K562 (cell line): ENCODE measurements at regions not wholly inside any gene's neighbourhood (a gene's known extent, or its start where the extent isn't known, plus 50 kb on each side); places are given as distances from the start of the nearest gene placed in this dataset.

ENCODE experiments used
- ATAC-seq: fragments of 200-7000 bp; cut with Tn5 transposase; 3 replicates; pipeline ENCODE4 v1.9.1; 2020; ENCODE audit warnings: moderate library complexity
- BruUV-seq: library from RNA; stranded (reverse); fragments of 400-500 nt; replicated peaks from 2 replicates; lab custom pipeline; 2021; lab: Mats Ljungman, UMichigan
- CTCF ChIA-PET: fragments of 300-600 bp; formaldehyde crosslinking; extraction: SDS; loops from one replicate; lab custom pipeline; 2021; ENCODE audit warnings: low intra/inter-chr PET ratio; lab: Yijun Ruan, JAX
- POLR2A ChIA-PET: fragments of 300-600, 350-650 bp; sonication (Branson Sonifier 250); formaldehyde crosslinking; extraction: SDS; loops from one replicate; lab custom pipeline; 2021; ENCODE audit warnings: antibody characterized with exemption, inconsistent platforms; lab: Yijun Ruan, JAX
- DNase-seq, 4 experiments: peaks; one replicate each; pipeline versions ENCODE4 v3.0.0 to v3.0.0-alpha.2; 2011 to 2018; ENCODE audit warnings: low spot score in 3 of 4, mixed read lengths in 3 of 4; ENCODE audit errors: extremely low read depth in 1 of 4
- FAIRE-seq: peaks from 2 replicates; lab custom pipeline; 2011; peaks lifted over from hg19 to GRCh38; lab: Jason Lieb, UNC
- H2AFZ ChIP-seq: 2 replicates; pipeline ENCODE4 v1.6.0; 2011; ENCODE audit warnings: low read depth, low read length, control low read depth, inconsistent platforms
- H3K27ac ChIP-seq: fragments of 200-600 bp; 3 replicates; pipeline ENCODE4 v1.8.0; 2011; ENCODE audit warnings: low read depth, mild to moderate bottlenecking, control low read depth, inconsistent platforms, low read length, moderate library complexity, mixed read lengths; ENCODE audit errors: extremely low read depth
- H3K27me3 ChIP-seq, 2 experiments: fragments of 300-600 bp in 1 of 2; 2 replicates in 1 of 2; 3 replicates in 1 of 2; pipeline versions ENCODE4 v1.6.0 to v1.8.0; 2011; ENCODE audit warnings: inconsistent platforms in 2 of 2, low read length in 2 of 2, mild to moderate bottlenecking in 1 of 2, mixed read lengths in 1 of 2, moderate library complexity in 1 of 2; ENCODE audit not compliant: control insufficient read depth in 2 of 2, insufficient read depth in 2 of 2
- H3K36me3 ChIP-seq: fragments of 300-600 bp; 3 replicates; pipeline ENCODE4 v1.8.0; 2011; ENCODE audit warnings: mild to moderate bottlenecking, low read length, inconsistent platforms; ENCODE audit not compliant: control insufficient read depth, insufficient read depth
- H3K4me1 ChIP-seq, 2 experiments: fragments of 200-600 bp in 1 of 2; replicated peaks in 1 of 2; 2 replicates in 1 of 2; 3 replicates in 1 of 2; pipeline versions ENCODE4 v1.5.1 to v1.8.0; 2011; ENCODE audit warnings: inconsistent platforms in 2 of 2, low read length in 2 of 2, mild to moderate bottlenecking in 1 of 2, mixed read lengths in 1 of 2, moderate library complexity in 1 of 2; ENCODE audit not compliant: control insufficient read depth in 2 of 2, insufficient read depth in 2 of 2
- H3K4me2 ChIP-seq: 2 replicates; pipeline ENCODE4 v1.6.1; 2011; ENCODE audit warnings: low read length, control low read depth, inconsistent platforms, mixed read lengths; ENCODE audit not compliant: insufficient read depth
- H3K4me3 ChIP-seq: fragments of 200-600 bp; sonication (generic), shearing (Covaris generic); 2 replicates; pipeline ENCODE4 v1.5.1; 2016; ENCODE audit warnings: control low read depth, inconsistent platforms
- H3K79me2 ChIP-seq: fragments of 200-600 bp; 3 replicates; pipeline ENCODE4 v1.8.0; 2011; ENCODE audit warnings: low read length, inconsistent platforms; ENCODE audit not compliant: control insufficient read depth, insufficient read depth
- H3K9ac ChIP-seq, 2 experiments: 2 replicates each; pipeline versions ENCODE4 v1.6.0 to v1.6.1; 2011; ENCODE audit warnings: low read depth in 2 of 2, low read length in 2 of 2, control low read depth in 1 of 2, inconsistent platforms in 1 of 2, mild to moderate bottlenecking in 1 of 2, mixed read lengths in 1 of 2; ENCODE audit not compliant: insufficient read depth in 1 of 2
- H3K9me1 ChIP-seq: one replicate; pipeline ENCODE4 v1.6.0; 2011; ENCODE audit warnings: inconsistent platforms, mild to moderate bottlenecking, low read length, moderate library complexity; ENCODE audit not compliant: control insufficient read depth, insufficient read depth
- H3K9me3 ChIP-seq: replicated peaks from 2 replicates; pipeline ENCODE4 v1.5.1; 2011; ENCODE audit warnings: low read depth, low read length, inconsistent platforms; ENCODE audit not compliant: control insufficient read depth, insufficient read depth
- H4K20me1 ChIP-seq: replicated peaks from 2 replicates; pipeline ENCODE4 v1.6.1; 2011; ENCODE audit warnings: low read length, inconsistent platforms, mixed read lengths; ENCODE audit not compliant: control insufficient read depth, insufficient read depth
- ELF4 ChIP-seq: fragments of 450-650 bp; formaldehyde crosslinking; IDR thresholded peaks from 2 replicates; pipeline ENCODE4 v1.4.0; 2022; ENCODE audit warnings: missing genetic modification characterization
- EWSR1 ChIP-seq: fragments of 450-650 bp; IDR thresholded peaks from 2 replicates; pipeline ENCODE4 v1.6.1; 2018; ENCODE audit warnings: borderline replicate concordance, mild to moderate bottlenecking, low read depth, moderate library complexity; ENCODE audit not compliant: partially characterized antibody
- FOXJ3 ChIP-seq: sonication (generic); formaldehyde crosslinking; IDR thresholded peaks from 2 replicates; pipeline ENCODE4 v1.4.0; 2020; ENCODE audit warnings: mild to moderate bottlenecking, missing genetic modification reagents
- FUS ChIP-seq: fragments of 200-400 bp; formaldehyde crosslinking; optimal IDR thresholded peaks from 2 replicates; pipeline ENCODE3; 2017; ENCODE audit warnings: low read depth, low read length
- HSF4 ChIP-seq: fragments of 250-450 bp; sonication (Bioruptor Pico); IDR thresholded peaks from 2 replicates; pipeline ENCODE4 v2.1.2; 2022; ENCODE audit warnings: mild to moderate bottlenecking, moderate library complexity, borderline replicate concordance
- MECOM ChIP-seq: fragments of 250-450 bp; sonication (Bioruptor Pico); IDR thresholded peaks from 2 replicates; pipeline ENCODE4 v1.8.0; 2022; ENCODE audit warnings: inconsistent platforms
- PCBP1 ChIP-seq: fragments of 200-400 bp; formaldehyde crosslinking; IDR thresholded peaks from 2 replicates; pipeline ENCODE4 v1.6.1; 2018; ENCODE audit warnings: mild to moderate bottlenecking, low read depth, low read length; ENCODE audit not compliant: poor library complexity, severe bottlenecking
- RBM15 ChIP-seq: fragments of 200-400 bp; formaldehyde crosslinking; IDR thresholded peaks from 2 replicates; pipeline ENCODE4 v1.6.1; 2018; ENCODE audit warnings: mild to moderate bottlenecking, low read length, moderate library complexity; ENCODE audit not compliant: insufficient read depth
- TBP ChIP-seq: optimal IDR thresholded peaks from 2 replicates; pipeline ENCODE3; 2011; ENCODE audit warnings: low read depth, low read length, improper control_type of control experiment
- WGBS: fragments of 100-300 bp; shearing (Covaris generic); methylation state at CpG from one replicate; pipeline ENCODE4 v1.1.6; 2016; ENCODE audit warnings: low coverage, mixed read lengths; ENCODE audit not compliant: insufficient coverage; ENCODE audit errors: missing lambda C conversion rate; 5-methylcytosine and 5-hydroxymethylcytosine counted together
- in situ Hi-C: fragments of 300-500 bp; cut with MboI; formaldehyde crosslinking; loops from 4 replicates; pipeline ENCODE4 v1.15.0; 2018; ENCODE audit warnings: inconsistent platforms, mixed read lengths
- intact Hi-C: fragments of 100-400 bp; cut with micrococcal nuclease; formaldehyde crosslinking; loops from 2 replicates; pipeline ENCODE4 v1.14.2; 2022
- TF ChIP-seq, protein P1 (sequence below): sonication (generic); formaldehyde crosslinking; IDR thresholded peaks from 2 replicates; pipeline ENCODE4 v1.9.0; 2022; ENCODE audit warnings: mild to moderate bottlenecking, missing genetic modification reagents
- TF ChIP-seq, protein P2 (sequence below): sonication (generic); formaldehyde crosslinking; IDR thresholded peaks from 2 replicates; pipeline ENCODE4 v1.8.0; 2023; ENCODE audit warnings: mild to moderate bottlenecking, missing genetic modification reagents
- TF ChIP-seq, protein P3 (sequence below): fragments of 250-450 bp; sonication (Bioruptor Pico); IDR thresholded peaks from 2 replicates; pipeline ENCODE4 v1.8.0; 2022; ENCODE audit warnings: moderate library complexity, mild to moderate bottlenecking, inconsistent platforms

DNA sequence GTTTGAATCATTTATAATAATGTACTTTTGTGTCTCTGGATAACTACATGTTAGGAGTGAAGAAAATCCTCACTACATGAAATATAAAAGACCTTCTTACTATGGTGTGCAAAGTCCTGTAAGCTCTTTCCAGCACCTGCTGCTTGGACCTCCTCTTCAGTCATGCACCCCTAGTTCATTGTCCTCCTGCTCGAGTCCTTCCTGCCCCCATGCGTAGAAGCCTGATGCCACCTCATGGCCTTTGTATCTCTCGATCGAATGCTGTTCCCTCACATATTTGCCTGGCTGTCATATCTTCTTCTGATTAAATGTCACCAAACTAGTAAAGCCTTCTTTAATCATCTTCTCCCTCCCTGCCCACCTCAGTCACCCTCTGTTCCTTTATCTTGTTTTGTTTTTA, 49.9 kb upstream of the SUCLG2 start:
- in situ Hi-C loops: no loop called here
- no peaks in the 10 kb centered on the region for H3K79me2 ChIP-seq
- H3K4me3 ChIP-seq: no peak overlapping the region
- no peak overlapping the region for H2AFZ ChIP-seq
- no peaks in the 10 kb centered on the region for H3K36me3 ChIP-seq
- no peak overlapping the region for H3K4me2 ChIP-seq
- no peaks in the 10 kb centered on the region; a peak in 1 of 5 replicates for H3K27me3 ChIP-seq
- FAIRE-seq: no peak
- peak in 1 of 4 experiments; percentile 1 for DNase-seq
- intact Hi-C loops: no loop called here
- H3K27ac ChIP-seq: no peak overlapping the region
- H3K9me1 ChIP-seq: no peaks in the 10 kb centered on the region
- no peaks in the 10 kb centered on the region for H4K20me1 ChIP-seq
- WGBS: 0% methylated on average over 2 of the region's 4 CpGs
- no peak for ATAC-seq
- H3K9me3 ChIP-seq: no peaks in the 10 kb centered on the region
- no peak for TF ChIP-seq HSF4 (CRISPR knock-in tag)
- TF ChIP-seq EWSR1: no peak
- no peak for TF ChIP-seq FOXJ3 (CRISPR knock-in tag)
- no peak for TF ChIP-seq PCBP1
- TF ChIP-seq, protein P1, sequence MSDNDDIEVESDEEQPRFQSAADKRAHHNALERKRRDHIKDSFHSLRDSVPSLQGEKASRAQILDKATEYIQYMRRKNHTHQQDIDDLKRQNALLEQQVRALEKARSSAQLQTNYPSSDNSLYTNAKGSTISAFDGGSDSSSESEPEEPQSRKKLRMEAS: no peak
- TF ChIP-seq, protein P2, sequence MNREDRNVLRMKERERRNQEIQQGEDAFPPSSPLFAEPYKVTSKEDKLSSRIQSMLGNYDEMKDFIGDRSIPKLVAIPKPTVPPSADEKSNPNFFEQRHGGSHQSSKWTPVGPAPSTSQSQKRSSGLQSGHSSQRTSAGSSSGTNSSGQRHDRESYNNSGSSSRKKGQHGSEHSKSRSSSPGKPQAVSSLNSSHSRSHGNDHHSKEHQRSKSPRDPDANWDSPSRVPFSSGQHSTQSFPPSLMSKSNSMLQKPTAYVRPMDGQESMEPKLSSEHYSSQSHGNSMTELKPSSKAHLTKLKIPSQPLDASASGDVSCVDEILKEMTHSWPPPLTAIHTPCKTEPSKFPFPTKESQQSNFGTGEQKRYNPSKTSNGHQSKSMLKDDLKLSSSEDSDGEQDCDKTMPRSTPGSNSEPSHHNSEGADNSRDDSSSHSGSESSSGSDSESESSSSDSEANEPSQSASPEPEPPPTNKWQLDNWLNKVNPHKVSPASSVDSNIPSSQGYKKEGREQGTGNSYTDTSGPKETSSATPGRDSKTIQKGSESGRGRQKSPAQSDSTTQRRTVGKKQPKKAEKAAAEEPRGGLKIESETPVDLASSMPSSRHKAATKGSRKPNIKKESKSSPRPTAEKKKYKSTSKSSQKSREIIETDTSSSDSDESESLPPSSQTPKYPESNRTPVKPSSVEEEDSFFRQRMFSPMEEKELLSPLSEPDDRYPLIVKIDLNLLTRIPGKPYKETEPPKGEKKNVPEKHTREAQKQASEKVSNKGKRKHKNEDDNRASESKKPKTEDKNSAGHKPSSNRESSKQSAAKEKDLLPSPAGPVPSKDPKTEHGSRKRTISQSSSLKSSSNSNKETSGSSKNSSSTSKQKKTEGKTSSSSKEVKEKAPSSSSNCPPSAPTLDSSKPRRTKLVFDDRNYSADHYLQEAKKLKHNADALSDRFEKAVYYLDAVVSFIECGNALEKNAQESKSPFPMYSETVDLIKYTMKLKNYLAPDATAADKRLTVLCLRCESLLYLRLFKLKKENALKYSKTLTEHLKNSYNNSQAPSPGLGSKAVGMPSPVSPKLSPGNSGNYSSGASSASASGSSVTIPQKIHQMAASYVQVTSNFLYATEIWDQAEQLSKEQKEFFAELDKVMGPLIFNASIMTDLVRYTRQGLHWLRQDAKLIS (CRISPR knock-in tag): no peak
- TF ChIP-seq ELF4 (CRISPR knock-in tag): no peak
- TF ChIP-seq MECOM (CRISPR knock-in tag): no peak
- TF ChIP-seq RBM15: no peak
- no peak for TF ChIP-seq FUS
- TF ChIP-seq TBP: no peak
- TF ChIP-seq, protein P3, sequence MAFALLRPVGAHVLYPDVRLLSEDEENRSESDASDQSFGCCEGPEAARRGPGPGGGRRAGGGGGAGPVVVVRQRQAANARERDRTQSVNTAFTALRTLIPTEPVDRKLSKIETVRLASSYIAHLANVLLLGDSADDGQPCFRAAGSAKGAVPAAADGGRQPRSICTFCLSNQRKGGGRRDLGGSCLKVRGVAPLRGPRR (CRISPR knock-in tag): no peak
- ChIA-PET POLR2A (no interaction called here), CTCF (no interaction called here)
- no TSS peak for BruUV-seq
- H3K4me1 ChIP-seq: no peaks in the 10 kb centered on the region
- H3K9ac ChIP-seq: no peak overlapping the region
